Gastrocnemius medialis (tissue), 4 donors: ENCODE measurements at regions not wholly inside any gene's neighbourhood (a gene's known extent, or its start where the extent isn't known, plus 50 kb on each side); places are given as distances from the start of the nearest gene placed in this dataset.

ENCODE experiments used
- CTCF ChIP-seq, 5 experiments: fragments of 450-650 bp in 3 of 5; fragments of 200-600 bp in 2 of 5; sonication (generic) in 2 of 5; IDR thresholded peaks in 4 of 5; conservative IDR thresholded peaks in 1 of 5; 1 replicate in 4 of 5; 2 replicates in 1 of 5; pipeline ENCODE4 v1.5.1; 2016 to 2019; ENCODE audit warnings: antibody characterized with exemption in 5 of 5, mild to moderate bottlenecking in 3 of 5, moderate library complexity in 3 of 5
- POLR2A ChIP-seq, 2 donors: fragments of 450-650 bp; IDR thresholded peaks; one replicate each; pipeline ENCODE4 v1.6.1; 2017; ENCODE audit warnings: antibody characterized with exemption in 2 of 2, mild to moderate bottlenecking in 2 of 2, moderate library complexity in 2 of 2

GRCh38 chr18:72672364-72673184 lies 128.4 kb upstream of the CBLN2 start:
- peak in 1 of 5 experiments; percentile 20 for TF ChIP-seq CTCF (IDR thresholded peaks at IDR 0.05 in 4 of 5, conservative IDR thresholded peaks at IDR 0.05 in 1 of 5)
- no peak for TF ChIP-seq POLR2A (IDR thresholded peaks at IDR 0.05)
